Loucy (cell line): ENCODE measurements at regions not wholly inside any gene's neighbourhood (a gene's known extent, or its start where the extent isn't known, plus 50 kb on each side); places are given as distances from the start of the nearest gene placed in this dataset.

Experiments
- H2AFZ ChIP-seq: fragments of 200-600 bp; sonication (generic); 2 replicates; pipeline ENCODE4 v1.6.0; 2016; ENCODE audit warnings: antibody characterized with exemption, mild to moderate bottlenecking, low read length, moderate library complexity
- H3F3A ChIP-seq: fragments of 200-600 bp; 2 replicates; pipeline ENCODE4 v1.6.0; 2016; ENCODE audit warnings: antibody characterized with exemption, low read depth, mild to moderate bottlenecking
- H3K27me3 ChIP-seq: fragments of 200-600 bp; sonication (generic); 2 replicates; pipeline ENCODE4 v1.6.1; 2014; ENCODE audit warnings: low read length, mild to moderate bottlenecking; ENCODE audit not compliant: insufficient read depth, poor library complexity, severe bottlenecking
- H3K36me3 ChIP-seq: fragments of 200-600 bp; sonication (generic); 2 replicates; pipeline ENCODE4 v1.6.1; 2016; ENCODE audit warnings: low read length; ENCODE audit not compliant: insufficient read depth
- H3K4me1 ChIP-seq: fragments of 200-600 bp; sonication (generic); 2 replicates; pipeline ENCODE4 v1.5.1; 2014; ENCODE audit warnings: low read length, mild to moderate bottlenecking; ENCODE audit not compliant: insufficient read depth, poor library complexity, severe bottlenecking
- H3K4me2 ChIP-seq: fragments of 200-600 bp; sonication (generic); 2 replicates; pipeline ENCODE4 v1.6.0; 2014; ENCODE audit warnings: antibody characterized with exemption, low read length, low read depth, mild to moderate bottlenecking; ENCODE audit not compliant: poor library complexity, severe bottlenecking
- H3K4me3 ChIP-seq: fragments of 200-600 bp; sonication (generic); 2 replicates; pipeline ENCODE4 v1.5.1; 2014; ENCODE audit warnings: low read length, mild to moderate bottlenecking, mixed read lengths; ENCODE audit not compliant: poor library complexity, severe bottlenecking
- H3K79me2 ChIP-seq: fragments of 200-600 bp; sonication (generic); 2 replicates; pipeline ENCODE4 v1.6.1; 2014; ENCODE audit warnings: low read length; ENCODE audit not compliant: insufficient read depth
- H3K9ac ChIP-seq: fragments of 200-600 bp; sonication (generic); 2 replicates; pipeline ENCODE4 v1.6.0; 2014; ENCODE audit warnings: mild to moderate bottlenecking, low read depth, low read length, moderate library complexity; ENCODE audit not compliant: poor library complexity, severe bottlenecking
- H3K9me2 ChIP-seq: fragments of 200-600 bp; sonication (generic); replicated peaks from 2 replicates; pipeline ENCODE4 v1.6.1; 2016; ENCODE audit warnings: low read depth, low read length, mixed read lengths
- H3K9me3 ChIP-seq: fragments of 200-600 bp; sonication (generic); 2 replicates; pipeline ENCODE4 v1.6.1; 2014; ENCODE audit warnings: mild to moderate bottlenecking, antibody characterized with exemption, low read length, low read depth; ENCODE audit not compliant: insufficient read depth
- H4K20me1 ChIP-seq: fragments of 200-600 bp; sonication (generic); 2 replicates; pipeline ENCODE4 v1.6.0; 2014; ENCODE audit warnings: antibody characterized with exemption, low read length, mild to moderate bottlenecking; ENCODE audit not compliant: insufficient read depth, poor library complexity, severe bottlenecking
- EZH2phosphoT487 ChIP-seq: fragments of 200-600 bp; IDR thresholded peaks from 2 replicates; pipeline ENCODE4 v1.6.1; 2018; ENCODE audit warnings: antibody characterized with exemption, mild to moderate bottlenecking, moderate library complexity, borderline replicate concordance
- TF ChIP-seq, protein P1 (sequence below): fragments of 200-600 bp; sonication (generic); conservative IDR thresholded peaks from 2 replicates; pipeline ENCODE4 v1.5.1; 2014; ENCODE audit warnings: mild to moderate bottlenecking, antibody characterized with exemption, low read length

DNA sequence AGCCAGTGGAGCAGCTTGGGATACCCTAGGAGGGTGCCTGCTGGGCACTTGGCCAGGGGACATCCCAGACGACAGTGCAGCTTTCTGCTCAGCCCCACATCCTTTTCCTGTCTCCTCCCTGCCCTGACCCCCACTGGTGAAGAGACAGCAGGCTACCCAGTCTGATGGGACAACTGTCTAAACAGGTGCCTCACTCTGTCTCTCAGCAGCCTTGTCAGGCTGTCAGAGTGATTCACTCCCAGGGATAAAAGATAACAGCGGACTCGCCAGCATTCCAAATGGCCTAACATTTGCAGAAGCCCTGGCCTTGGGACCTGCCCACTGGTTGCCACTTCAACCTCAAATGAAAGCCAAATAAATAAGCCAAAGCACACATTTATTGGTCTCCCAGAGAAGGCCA is 318.6 kb upstream of the PLET1 start:
- Histone ChIP-seq H3K9ac (no peak overlapping the region), H3K9me2 (no peaks in the 10 kb centered on the region), H3K9me3 (0 out of 2 replicates have a peak, but pooled peaks cover 4% of the 10 kb centered on the region), H3K4me1 (no peaks in the 10 kb centered on the region), H2AFZ (no peak overlapping the region), H3K4me2 (no peak overlapping the region), H3K79me2 (no peaks in the 10 kb centered on the region), H4K20me1 (no peaks in the 10 kb centered on the region), H3K4me3 (no peak overlapping the region), H3K36me3 (no peaks in the 10 kb centered on the region), H3F3A (no peaks in the 10 kb centered on the region), H3K27me3 (no peaks in the 10 kb centered on the region)
- TF ChIP-seq, protein P1, sequence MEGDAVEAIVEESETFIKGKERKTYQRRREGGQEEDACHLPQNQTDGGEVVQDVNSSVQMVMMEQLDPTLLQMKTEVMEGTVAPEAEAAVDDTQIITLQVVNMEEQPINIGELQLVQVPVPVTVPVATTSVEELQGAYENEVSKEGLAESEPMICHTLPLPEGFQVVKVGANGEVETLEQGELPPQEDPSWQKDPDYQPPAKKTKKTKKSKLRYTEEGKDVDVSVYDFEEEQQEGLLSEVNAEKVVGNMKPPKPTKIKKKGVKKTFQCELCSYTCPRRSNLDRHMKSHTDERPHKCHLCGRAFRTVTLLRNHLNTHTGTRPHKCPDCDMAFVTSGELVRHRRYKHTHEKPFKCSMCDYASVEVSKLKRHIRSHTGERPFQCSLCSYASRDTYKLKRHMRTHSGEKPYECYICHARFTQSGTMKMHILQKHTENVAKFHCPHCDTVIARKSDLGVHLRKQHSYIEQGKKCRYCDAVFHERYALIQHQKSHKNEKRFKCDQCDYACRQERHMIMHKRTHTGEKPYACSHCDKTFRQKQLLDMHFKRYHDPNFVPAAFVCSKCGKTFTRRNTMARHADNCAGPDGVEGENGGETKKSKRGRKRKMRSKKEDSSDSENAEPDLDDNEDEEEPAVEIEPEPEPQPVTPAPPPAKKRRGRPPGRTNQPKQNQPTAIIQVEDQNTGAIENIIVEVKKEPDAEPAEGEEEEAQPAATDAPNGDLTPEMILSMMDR = no peak
- TF ChIP-seq EZH2phosphoT487 = no peak

DNA sequence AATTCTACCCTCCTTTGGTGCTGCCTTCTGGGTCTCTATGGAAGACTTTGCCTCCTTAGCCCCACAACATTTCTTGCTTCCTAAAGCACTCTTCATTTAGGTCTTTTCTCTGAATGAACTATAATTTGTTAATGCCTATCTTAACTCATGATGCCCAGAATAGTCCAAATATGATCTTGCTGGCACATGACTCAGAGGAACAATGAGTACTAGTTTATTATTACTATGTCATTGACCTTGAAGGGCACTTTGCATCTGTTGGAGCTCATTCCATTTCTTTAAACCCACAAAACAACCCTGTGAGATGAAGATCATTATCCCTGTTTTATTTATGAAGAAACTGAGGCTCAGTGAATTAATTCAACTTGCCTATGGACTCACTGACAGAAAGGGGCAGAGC is 320.2 kb upstream of the PLET1 start:
- Histone ChIP-seq H3K79me2 (no peaks in the 10 kb centered on the region), H3F3A (no peaks in the 10 kb centered on the region), H3K9me2 (no peaks in the 10 kb centered on the region), H3K4me2 (no peak overlapping the region), H3K4me3 (no peak overlapping the region), H3K9ac (no peak overlapping the region), H4K20me1 (no peaks in the 10 kb centered on the region), H3K36me3 (no peaks in the 10 kb centered on the region), H3K4me1 (no peaks in the 10 kb centered on the region), H2AFZ (no peak overlapping the region), H3K27me3 (no peaks in the 10 kb centered on the region), H3K9me3 (0 out of 2 replicates have a peak, but pooled peaks cover 4% of the 10 kb centered on the region)
- TF ChIP-seq EZH2phosphoT487 = no peak
- TF ChIP-seq, protein P1 = no peak

DNA sequence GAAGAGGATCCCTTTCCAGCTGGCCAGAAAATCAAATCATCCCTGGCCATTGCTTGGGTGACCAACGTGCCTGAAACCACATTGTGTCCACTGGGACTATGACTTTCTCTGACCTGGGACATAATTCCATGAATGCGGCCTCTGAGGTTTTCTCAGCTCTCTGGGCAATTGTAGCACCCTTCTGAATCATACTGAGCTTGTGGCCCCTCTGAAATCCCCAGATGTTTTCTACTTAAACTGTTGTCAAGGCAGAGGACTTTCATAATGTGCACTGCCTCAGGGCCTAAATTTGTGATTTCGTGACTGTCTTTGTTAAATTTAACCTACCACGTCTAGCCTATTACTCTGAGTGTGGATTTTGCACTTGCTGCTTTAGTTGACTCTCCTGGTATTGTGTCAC is 321.1 kb upstream of the PLET1 start:
- H2AFZ ChIP-seq = no peak overlapping the region
- H3F3A ChIP-seq = no peaks in the 10 kb centered on the region
- H3K27me3 ChIP-seq = no peaks in the 10 kb centered on the region
- no peaks in the 10 kb centered on the region for H3K9me2 ChIP-seq
- H3K4me3 ChIP-seq = no peak overlapping the region
- no peaks in the 10 kb centered on the region for H3K79me2 ChIP-seq
- no peaks in the 10 kb centered on the region for H3K36me3 ChIP-seq
- TF ChIP-seq, protein P1 = no peak
- TF ChIP-seq EZH2phosphoT487 = no peak
- H3K4me2 ChIP-seq = no peak overlapping the region
- no peaks in the 10 kb centered on the region for H4K20me1 ChIP-seq
- H3K9me3 ChIP-seq = no peaks in the 10 kb centered on the region
- H3K4me1 ChIP-seq = no peaks in the 10 kb centered on the region
- H3K9ac ChIP-seq = no peak overlapping the region
